ENCODE measurements at regions not wholly inside any gene's neighbourhood (a gene's known extent, or its start where the extent isn't known, plus 50 kb on each side); places are given as distances from the start of the nearest gene placed in this dataset.
"Not testable (repeated sequence)": the region's sequence is repeated elsewhere in the genome, so short reads cannot be mapped to it uniquely, and the experiment has no call there.

- DNase-seq: no peak
Observed at GRCh38 chr2:186399082-186399644, 86.9 kb upstream of the ZC3H15 start.

- DNase-seq: no peak
Observed at GRCh38 chr2:186405842-186406241, 80.2 kb upstream of the ZC3H15 start.

- no peak for DNase-seq
Observed at GRCh38 chr2:186407611-186408010, 78.4 kb upstream of the ZC3H15 start.

GRCh38 chr2:186410802-186411201, 75.3 kb upstream of the ZC3H15 start:
- DNase-seq: no peak

GRCh38 chr2:186422226-186422625, 63.8 kb upstream of the ZC3H15 start:
- no peak for DNase-seq

GRCh38 chr2:186423481-186423880, 62.6 kb upstream of the ZC3H15 start:
- DNase-seq: no peak

- DNase-seq: no peak
Observed at GRCh38 chr2:186424265-186424664, 61.8 kb upstream of the ZC3H15 start.

GRCh38 chr2:186425576-186425975, 60.5 kb upstream of the ZC3H15 start:
- DNase-seq: no peak

- no peak for DNase-seq
Observed at GRCh38 chr2:186426153-186427016, 59.7 kb upstream of the ZC3H15 start.

GRCh38 chr2:186427017-186427350, 59.1 kb upstream of the ZC3H15 start:
- not testable (repeated sequence) for DNase-seq

GRCh38 chr2:186427970-186428369, 58.1 kb upstream of the ZC3H15 start:
- no peak for DNase-seq

GRCh38 chr2:186429104-186429503, 57.0 kb upstream of the ZC3H15 start:
- no peak for DNase-seq

- no peak for DNase-seq
Observed at GRCh38 chr2:186431306-186431705, 54.8 kb upstream of the ZC3H15 start.

- no peak for DNase-seq
Observed at GRCh38 chr2:186433040-186433439, 53.0 kb upstream of the ZC3H15 start.

GRCh38 chr2:186433777-186434432, 52.2 kb upstream of the ZC3H15 start:
- no peak for DNase-seq

Measured in COR-L47 (cell line).